ENCODE measurements at regions not wholly inside any gene's neighbourhood (a gene's known extent, or its start where the extent isn't known, plus 50 kb on each side); places are given as distances from the start of the nearest gene placed in this dataset.
"Not testable (repeated sequence)": the region's sequence is repeated elsewhere in the genome, so short reads cannot be mapped to it uniquely, and the experiment has no call there.

DNA sequence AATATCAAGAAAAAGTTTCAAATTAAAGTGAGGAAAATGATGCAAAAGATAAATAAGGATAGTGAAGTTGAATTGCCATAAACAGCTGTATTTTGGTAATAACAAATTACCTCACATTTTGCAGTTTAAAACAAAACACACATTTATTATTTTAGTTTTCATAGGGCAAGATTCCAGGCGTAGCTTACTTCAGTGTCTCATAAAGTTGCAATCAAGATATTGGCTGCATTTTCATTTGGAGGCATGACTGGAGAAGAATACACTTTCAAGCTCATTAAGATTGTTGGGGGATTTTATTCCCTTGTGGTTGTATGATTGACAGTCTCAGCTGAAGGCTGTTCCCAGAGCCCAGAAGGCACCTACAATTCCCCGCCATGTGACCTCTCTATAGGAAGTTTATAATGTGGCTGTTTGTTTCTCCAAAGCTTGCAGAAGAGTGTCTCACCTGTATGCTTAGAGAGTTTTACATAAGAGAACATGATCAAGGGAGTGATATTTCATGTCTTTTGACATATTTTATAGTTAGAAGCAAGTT lies 151.4 kb downstream of the OTOL1 start:
- H3K9ac ChIP-seq (ENCODE audit: low read length) = no peak overlapping the region
- no peak overlapping the region for H3K27ac ChIP-seq (ENCODE audit: low read depth, low read length)
- H3K4me3 ChIP-seq (ENCODE audit: low read depth, low read length) = no peak overlapping the region
- peaks cover 9% of the 10 kb centered on the region; the same call in 1 of the 2 replicates for H3K4me1 ChIP-seq (ENCODE audit: control insufficient read depth, insufficient read depth, low read length)
- H3K27me3 ChIP-seq (ENCODE audit: control insufficient read depth, insufficient read depth, low read length) = no peaks in the 10 kb centered on the region
- no peaks in the 10 kb centered on the region for H3K36me3 ChIP-seq (ENCODE audit: control insufficient read depth, insufficient read depth, low read length)
- H3K9me3 ChIP-seq (ENCODE audit: control insufficient read depth, insufficient read depth, low read depth, low read length) = no peaks in the 10 kb centered on the region

DNA sequence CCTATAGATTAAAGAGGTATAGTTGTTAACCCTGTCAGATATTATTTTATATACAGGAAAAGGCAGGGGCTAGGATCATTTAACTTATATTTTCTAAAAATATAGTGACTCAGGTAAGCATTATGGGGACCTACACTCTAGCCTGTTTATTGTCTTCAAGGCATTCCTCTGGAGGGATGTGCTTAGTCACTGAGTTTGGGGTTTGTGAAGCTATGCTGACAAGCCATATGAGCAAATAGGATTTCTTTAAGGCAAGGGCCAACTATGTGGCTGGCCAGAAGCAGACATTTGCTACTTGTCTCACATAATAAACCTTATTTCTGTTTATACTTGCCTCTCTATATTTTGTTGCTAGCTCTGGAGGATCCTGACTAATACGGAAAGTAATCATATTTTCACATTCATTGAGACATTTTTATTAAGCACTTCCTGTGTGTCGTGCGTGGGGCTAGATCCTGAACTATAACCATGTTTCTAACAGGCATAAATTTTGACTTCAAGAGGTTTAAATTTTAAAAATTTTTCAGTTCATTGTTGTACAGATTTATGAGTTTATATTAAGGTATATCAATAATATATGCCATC lies 153.4 kb downstream of the OTOL1 start:
- Histone ChIP-seq H3K9ac (ENCODE audit: low read length) (no peak overlapping the region), H3K4me3 (ENCODE audit: low read depth, low read length) (no peak overlapping the region), H3K27ac (ENCODE audit: low read depth, low read length) (no peak overlapping the region), H3K36me3 (ENCODE audit: control insufficient read depth, insufficient read depth, low read length) (no peaks in the 10 kb centered on the region), H3K27me3 (ENCODE audit: control insufficient read depth, insufficient read depth, low read length) (no peaks in the 10 kb centered on the region), H3K4me1 (ENCODE audit: control insufficient read depth, insufficient read depth, low read length) (peaks cover 5% of the 10 kb centered on the region; the same call in 1 of the 2 replicates), H3K9me3 (ENCODE audit: control insufficient read depth, insufficient read depth, low read depth, low read length) (no peaks in the 10 kb centered on the region)

DNA sequence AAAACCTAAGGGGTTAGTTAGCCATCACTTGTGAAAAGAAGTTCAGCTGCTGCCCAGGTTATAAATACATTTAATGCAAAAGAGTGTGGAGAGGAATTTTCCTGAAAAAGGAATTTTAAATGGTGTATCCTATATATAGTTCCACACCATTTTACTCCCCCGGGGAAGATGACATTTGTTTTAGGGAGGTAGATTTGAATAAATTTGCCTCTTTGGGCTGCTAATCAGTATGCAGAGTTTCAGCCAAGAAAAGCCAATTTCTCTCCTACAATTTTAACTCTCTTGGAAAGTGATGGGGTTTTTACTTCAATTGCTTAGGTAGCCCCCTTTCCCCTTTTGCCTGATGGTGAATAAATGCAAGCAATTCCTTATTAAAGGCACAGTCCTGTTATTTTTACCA lies 161.2 kb downstream of the OTOL1 start:
- Histone ChIP-seq H3K4me1 (ENCODE audit: control insufficient read depth, insufficient read depth, low read length) (0 out of 2 replicates have a peak, but pooled peaks cover 3% of the 10 kb centered on the region), H3K9me3 (ENCODE audit: control insufficient read depth, insufficient read depth, low read depth, low read length) (no peaks in the 10 kb centered on the region), H3K9ac (ENCODE audit: low read length) (no peak overlapping the region), H3K4me3 (ENCODE audit: low read depth, low read length) (no peak overlapping the region), H3K27ac (ENCODE audit: low read depth, low read length) (no peak overlapping the region), H3K36me3 (ENCODE audit: control insufficient read depth, insufficient read depth, low read length) (no peaks in the 10 kb centered on the region), H3K27me3 (ENCODE audit: control insufficient read depth, insufficient read depth, low read length) (no peaks in the 10 kb centered on the region)

DNA sequence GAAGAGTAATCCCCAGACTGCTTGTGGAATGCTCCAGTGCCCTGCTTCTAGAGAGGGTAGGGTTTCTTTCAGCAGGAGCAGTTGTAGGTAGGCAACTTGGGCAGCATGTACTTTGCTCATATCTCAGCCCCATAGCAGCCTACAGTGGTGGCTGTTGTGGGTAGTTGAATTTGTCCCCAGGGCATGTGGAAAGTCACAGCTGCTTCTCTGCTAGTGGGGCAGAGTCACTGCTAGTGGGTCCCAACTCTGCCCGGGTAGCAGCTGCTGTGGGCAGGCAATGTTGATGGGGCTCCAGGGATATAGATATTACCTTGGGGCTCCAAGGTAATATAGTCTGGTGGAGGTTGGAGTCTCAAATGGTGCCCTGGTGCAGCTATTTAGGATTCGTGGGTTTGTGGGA lies 174.5 kb downstream of the OTOL1 start:
- no peak overlapping the region for H3K4me3 ChIP-seq (ENCODE audit: low read depth, low read length)
- peaks cover 25% of the 10 kb centered on the region for H3K4me1 ChIP-seq (ENCODE audit: control insufficient read depth, insufficient read depth, low read length)
- no peak overlapping the region for H3K9ac ChIP-seq (ENCODE audit: low read length)
- H3K27ac ChIP-seq (ENCODE audit: low read depth, low read length) = no peak overlapping the region
- H3K27me3 ChIP-seq (ENCODE audit: control insufficient read depth, insufficient read depth, low read length) = no peaks in the 10 kb centered on the region
- peaks cover 6% of the 10 kb centered on the region; the same call in 1 of the 2 replicates for H3K9me3 ChIP-seq (ENCODE audit: control insufficient read depth, insufficient read depth, low read depth, low read length)
- no peaks in the 10 kb centered on the region for H3K36me3 ChIP-seq (ENCODE audit: control insufficient read depth, insufficient read depth, low read length)

DNA sequence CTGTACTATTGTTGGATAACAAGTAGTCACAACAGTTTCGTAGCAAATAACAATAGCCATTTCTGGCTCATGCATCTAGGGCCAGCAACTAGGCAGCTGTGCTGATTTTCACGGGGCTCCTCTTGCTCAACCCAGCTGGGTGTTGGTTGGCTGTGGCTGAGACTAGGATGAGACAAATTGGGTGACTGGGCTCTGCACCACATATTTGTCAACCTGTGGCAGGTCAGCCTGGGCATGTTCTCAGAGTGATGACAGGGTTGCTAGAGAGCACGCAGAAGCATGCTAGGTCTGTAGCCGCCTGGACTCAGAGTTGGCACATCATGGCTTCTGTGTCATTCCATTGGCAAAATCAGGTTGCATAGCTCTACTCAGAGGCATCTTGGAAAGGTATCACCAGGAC lies 175.9 kb downstream of the OTOL1 start:
- no peaks in the 10 kb centered on the region for H3K27me3 ChIP-seq (ENCODE audit: control insufficient read depth, insufficient read depth, low read length)
- no peaks in the 10 kb centered on the region for H3K36me3 ChIP-seq (ENCODE audit: control insufficient read depth, insufficient read depth, low read length)
- H3K9me3 ChIP-seq (ENCODE audit: control insufficient read depth, insufficient read depth, low read depth, low read length) = peaks cover 6% of the 10 kb centered on the region; the same call in 1 of the 2 replicates
- H3K4me3 ChIP-seq (ENCODE audit: low read depth, low read length) = no peak overlapping the region
- no peak overlapping the region for H3K27ac ChIP-seq (ENCODE audit: low read depth, low read length)
- peaks cover 25% of the 10 kb centered on the region for H3K4me1 ChIP-seq (ENCODE audit: control insufficient read depth, insufficient read depth, low read length)
- H3K9ac ChIP-seq (ENCODE audit: low read length) = no peak overlapping the region

GRCh38 chr3:161673866-161674265 lies 177.3 kb downstream of the OTOL1 start:
- Histone ChIP-seq H3K9ac (ENCODE audit: low read length) (no peak overlapping the region), H3K36me3 (ENCODE audit: control insufficient read depth, insufficient read depth, low read length) (no peaks in the 10 kb centered on the region), H3K4me1 (ENCODE audit: control insufficient read depth, insufficient read depth, low read length) (peaks cover 25% of the 10 kb centered on the region), H3K27me3 (ENCODE audit: control insufficient read depth, insufficient read depth, low read length) (no peaks in the 10 kb centered on the region), H3K27ac (ENCODE audit: low read depth, low read length) (peak overlapping the region; percentile 33; the same call in 1 of the 2 replicates), H3K9me3 (ENCODE audit: control insufficient read depth, insufficient read depth, low read depth, low read length) (peaks cover 6% of the 10 kb centered on the region; the same call in 1 of the 2 replicates), H3K4me3 (ENCODE audit: low read depth, low read length) (no peak overlapping the region)

DNA sequence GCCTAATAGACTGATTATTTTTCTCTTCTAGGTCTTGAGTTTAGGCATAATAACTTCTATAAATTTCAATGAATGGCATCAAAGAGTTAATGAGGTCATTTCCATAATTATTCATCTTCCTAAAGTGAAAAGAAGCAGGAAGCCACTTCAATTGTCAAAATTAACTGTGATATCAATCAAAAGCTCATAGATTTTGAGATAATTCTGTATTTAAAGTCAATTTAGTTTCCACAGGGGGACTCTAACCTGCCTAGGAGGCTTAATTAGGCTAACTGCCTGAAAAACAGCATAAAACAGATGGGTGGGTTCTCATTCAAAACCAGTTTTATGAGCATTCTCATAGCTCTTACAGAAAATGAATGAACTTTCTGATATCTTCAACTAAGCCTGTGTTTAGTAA lies 177.8 kb downstream of the OTOL1 start:
- Histone ChIP-seq H3K4me3 (ENCODE audit: low read depth, low read length) (no peak overlapping the region), H3K27me3 (ENCODE audit: control insufficient read depth, insufficient read depth, low read length) (no peaks in the 10 kb centered on the region), H3K27ac (ENCODE audit: low read depth, low read length) (0 out of 2 replicates have a peak overlapping the region, but pooled peaks have one; percentile 33), H3K4me1 (ENCODE audit: control insufficient read depth, insufficient read depth, low read length) (peaks cover 25% of the 10 kb centered on the region), H3K9me3 (ENCODE audit: control insufficient read depth, insufficient read depth, low read depth, low read length) (peaks cover 6% of the 10 kb centered on the region; the same call in 1 of the 2 replicates), H3K36me3 (ENCODE audit: control insufficient read depth, insufficient read depth, low read length) (no peaks in the 10 kb centered on the region), H3K9ac (ENCODE audit: low read length) (no peak overlapping the region)

GRCh38 chr3:161681831-161682230 lies 185.2 kb downstream of the OTOL1 start:
- H3K9me3 ChIP-seq (ENCODE audit: control insufficient read depth, insufficient read depth, low read depth, low read length) = peaks cover 15% of the 10 kb centered on the region
- H3K4me1 ChIP-seq (ENCODE audit: control insufficient read depth, insufficient read depth, low read length); H3K4me3 ChIP-seq (ENCODE audit: low read depth, low read length); H3K9ac ChIP-seq (ENCODE audit: low read length); H3K27ac ChIP-seq (ENCODE audit: low read depth, low read length); H3K36me3 ChIP-seq (ENCODE audit: control insufficient read depth, insufficient read depth, low read length); H3K27me3 ChIP-seq (ENCODE audit: control insufficient read depth, insufficient read depth, low read length): not testable (repeated sequence)

DNA sequence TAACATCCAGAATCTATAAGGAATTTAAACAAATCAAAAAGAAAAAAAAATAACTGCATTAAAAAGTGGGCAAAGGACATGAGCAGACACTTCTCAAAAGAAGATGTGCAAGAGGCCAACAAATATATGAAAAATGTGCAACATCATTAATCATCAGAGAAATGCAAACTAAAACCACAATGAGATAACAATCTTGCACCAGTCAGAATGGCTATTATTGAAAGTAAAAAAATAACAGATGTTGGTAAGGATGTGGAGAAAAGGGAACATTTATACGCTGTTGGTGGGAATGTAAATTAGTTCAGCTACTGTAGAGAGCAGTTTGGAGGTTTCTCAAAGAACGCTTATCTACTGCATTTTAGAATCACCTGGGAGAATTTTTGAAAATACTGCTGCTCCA lies 186.1 kb downstream of the OTOL1 start:
- Histone ChIP-seq H3K4me1 (ENCODE audit: control insufficient read depth, insufficient read depth, low read length) (no peaks in the 10 kb centered on the region), H3K9ac (ENCODE audit: low read length) (no peak overlapping the region), H3K27ac (ENCODE audit: low read depth, low read length) (no peak overlapping the region), H3K27me3 (ENCODE audit: control insufficient read depth, insufficient read depth, low read length) (no peaks in the 10 kb centered on the region), H3K9me3 (ENCODE audit: control insufficient read depth, insufficient read depth, low read depth, low read length) (peaks cover 15% of the 10 kb centered on the region), H3K4me3 (ENCODE audit: low read depth, low read length) (no peak overlapping the region), H3K36me3 (ENCODE audit: control insufficient read depth, insufficient read depth, low read length) (no peaks in the 10 kb centered on the region)

DNA sequence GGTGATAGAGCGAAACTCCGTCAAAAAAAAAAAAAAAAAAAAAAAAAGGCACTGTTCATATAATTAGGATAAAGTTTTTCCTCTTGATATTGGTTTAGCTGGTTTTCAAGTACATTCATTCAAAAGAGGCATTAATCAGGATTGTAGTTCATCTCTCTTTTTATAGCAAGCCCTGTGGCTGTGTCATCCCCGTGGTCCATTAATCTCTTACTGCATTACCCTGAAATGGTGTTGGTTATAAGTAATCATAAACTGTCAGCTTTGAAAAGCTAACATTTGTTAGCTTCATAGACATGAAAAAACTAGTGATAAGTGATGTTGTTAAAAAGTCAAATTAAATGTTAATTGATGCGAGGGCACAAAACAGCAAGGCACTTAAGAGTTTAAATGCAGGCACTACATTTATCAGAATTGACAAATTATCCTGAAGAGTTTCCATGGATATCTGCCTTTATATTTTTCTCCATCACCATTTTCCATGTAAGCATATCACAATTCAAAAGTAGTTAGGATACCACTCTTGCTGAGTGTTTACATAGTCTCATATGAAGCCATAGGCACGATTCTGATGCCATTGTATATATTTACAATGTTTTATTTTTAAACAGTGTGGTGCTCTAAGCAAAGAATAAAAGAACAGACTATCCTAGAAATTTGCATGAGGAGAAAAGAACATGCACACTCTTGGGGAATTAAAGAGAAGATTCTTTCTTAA lies 193.1 kb downstream of the OTOL1 start:
- Histone ChIP-seq H3K27ac (ENCODE audit: low read depth, low read length) (no peak overlapping the region), H3K4me3 (ENCODE audit: low read depth, low read length) (no peak overlapping the region), H3K36me3 (ENCODE audit: control insufficient read depth, insufficient read depth, low read length) (no peaks in the 10 kb centered on the region), H3K4me1 (ENCODE audit: control insufficient read depth, insufficient read depth, low read length) (peaks cover 5% of the 10 kb centered on the region; the same call in 1 of the 2 replicates), H3K27me3 (ENCODE audit: control insufficient read depth, insufficient read depth, low read length) (no peaks in the 10 kb centered on the region), H3K9ac (ENCODE audit: low read length) (no peak overlapping the region), H3K9me3 (ENCODE audit: control insufficient read depth, insufficient read depth, low read depth, low read length) (peaks cover 6% of the 10 kb centered on the region; the same call in 1 of the 2 replicates)

DNA sequence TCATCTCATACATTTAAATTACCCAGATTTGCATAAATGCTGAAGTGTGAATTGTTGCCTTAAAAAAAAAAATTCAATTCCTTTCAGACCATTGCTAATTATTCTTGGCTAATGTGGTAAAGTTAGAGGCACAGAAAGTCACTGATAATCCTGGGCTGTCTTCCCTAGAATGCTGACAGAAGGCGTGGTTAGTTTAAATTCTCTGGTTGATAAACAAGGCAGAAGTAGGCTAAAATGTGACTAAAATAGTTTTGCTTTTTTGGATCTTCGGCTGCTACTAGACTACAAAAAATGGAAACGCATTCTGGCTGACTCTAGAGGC lies 193.7 kb downstream of the OTOL1 start:
- H3K4me1 ChIP-seq (ENCODE audit: control insufficient read depth, insufficient read depth, low read length) = peaks cover 5% of the 10 kb centered on the region; the same call in 1 of the 2 replicates
- H3K27ac ChIP-seq (ENCODE audit: low read depth, low read length) = no peak overlapping the region
- no peak overlapping the region for H3K4me3 ChIP-seq (ENCODE audit: low read depth, low read length)
- no peak overlapping the region for H3K9ac ChIP-seq (ENCODE audit: low read length)
- H3K36me3 ChIP-seq (ENCODE audit: control insufficient read depth, insufficient read depth, low read length) = no peaks in the 10 kb centered on the region
- H3K27me3 ChIP-seq (ENCODE audit: control insufficient read depth, insufficient read depth, low read length) = no peaks in the 10 kb centered on the region
- peaks cover 6% of the 10 kb centered on the region; the same call in 1 of the 2 replicates for H3K9me3 ChIP-seq (ENCODE audit: control insufficient read depth, insufficient read depth, low read depth, low read length)
